Osteoblast (primary cell): ENCODE measurements at regions not wholly inside any gene's neighbourhood (a gene's known extent, or its start where the extent isn't known, plus 50 kb on each side); places are given as distances from the start of the nearest gene placed in this dataset.

Source experiments
- DNase-seq: peaks from one replicate; pipeline ENCODE4 v3.0.0; 2011; ENCODE audit warnings: low spot score, mixed read lengths; ENCODE audit not compliant: insufficient read length; ENCODE audit errors: missing footprints
- H2AFZ ChIP-seq: 2 replicates; pipeline ENCODE4 v1.6.0; 2011; ENCODE audit warnings: mild to moderate bottlenecking, low read length
- H3K27ac ChIP-seq: 2 replicates; pipeline ENCODE4 v1.5.1; 2011; ENCODE audit warnings: mild to moderate bottlenecking, low read depth, low read length, moderate library complexity
- H3K27me3 ChIP-seq: 2 replicates; pipeline ENCODE4 v1.6.0; 2012; ENCODE audit warnings: mild to moderate bottlenecking, control low read depth, inconsistent platforms, low read length, moderate library complexity; ENCODE audit not compliant: insufficient read depth
- H3K36me3 ChIP-seq: 2 replicates; pipeline ENCODE4 v1.5.1; 2011; ENCODE audit warnings: mild to moderate bottlenecking, low read length, control low read depth, moderate library complexity; ENCODE audit not compliant: insufficient read depth
- H3K4me1 ChIP-seq: 2 replicates; pipeline ENCODE4 v1.5.1; 2011; ENCODE audit warnings: mild to moderate bottlenecking, low read length, control low read depth, moderate library complexity; ENCODE audit not compliant: insufficient read depth
- H3K4me2 ChIP-seq: 2 replicates; pipeline ENCODE4 v1.6.0; 2011; ENCODE audit warnings: mild to moderate bottlenecking, low read length; ENCODE audit not compliant: insufficient read depth
- H3K4me3 ChIP-seq: fragments of 200-600 bp; sonication (generic); 3 replicates; pipeline ENCODE4 v1.5.1; 2012; ENCODE audit warnings: mild to moderate bottlenecking, low read length, inconsistent platforms; ENCODE audit not compliant: insufficient read depth
- H3K79me2 ChIP-seq: 2 replicates; pipeline ENCODE4 v1.6.0; 2012; ENCODE audit warnings: mild to moderate bottlenecking, low read length, control low read depth, inconsistent platforms; ENCODE audit not compliant: insufficient read depth
- H3K9me3 ChIP-seq: 2 replicates; pipeline ENCODE4 v1.5.1; 2011; ENCODE audit warnings: low read depth, low read length, control low read depth
- H4K20me1 ChIP-seq: 2 replicates; pipeline ENCODE4 v1.6.0; 2012; ENCODE audit warnings: mild to moderate bottlenecking, low read length, control low read depth; ENCODE audit not compliant: insufficient read depth
- TF ChIP-seq, protein P1 (sequence below): IDR thresholded peaks from 2 replicates; pipeline ENCODE4 v1.5.1; 2011; ENCODE audit warnings: mild to moderate bottlenecking, low read depth, low read length, moderate library complexity; ENCODE audit errors: extremely low read depth

DNA sequence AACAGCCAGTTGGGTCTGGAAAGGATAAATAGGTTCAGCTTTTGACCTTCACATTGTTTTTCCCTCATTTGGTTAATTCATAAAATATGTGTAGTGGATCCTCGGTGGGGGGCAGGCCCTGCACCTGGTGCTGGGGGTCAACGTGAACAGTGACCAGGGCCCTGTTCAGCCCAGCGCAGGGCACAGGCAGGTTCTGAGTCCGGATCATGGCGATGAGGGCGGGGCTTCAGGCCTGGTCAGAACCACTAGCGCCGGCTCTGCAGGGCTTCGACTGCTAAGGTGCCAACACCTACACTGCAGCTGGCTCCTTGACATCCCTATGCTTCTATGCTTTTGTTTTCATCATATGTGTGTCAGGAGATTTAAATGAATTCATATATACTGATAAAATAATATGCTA is 177.7 kb downstream of the CXCL12 start:
- Histone ChIP-seq H3K4me2 (no peak overlapping the region), H3K9me3 (no peaks in the 10 kb centered on the region), H3K27me3 (peaks cover 45% of the 10 kb centered on the region), H2AFZ (no peak overlapping the region), H3K4me3 (no peak overlapping the region), H3K4me1 (no peaks in the 10 kb centered on the region), H4K20me1 (no peaks in the 10 kb centered on the region), H3K36me3 (no peaks in the 10 kb centered on the region), H3K27ac (no peak overlapping the region), H3K79me2 (no peaks in the 10 kb centered on the region)
- DNase-seq: no peak
- TF ChIP-seq, protein P1, sequence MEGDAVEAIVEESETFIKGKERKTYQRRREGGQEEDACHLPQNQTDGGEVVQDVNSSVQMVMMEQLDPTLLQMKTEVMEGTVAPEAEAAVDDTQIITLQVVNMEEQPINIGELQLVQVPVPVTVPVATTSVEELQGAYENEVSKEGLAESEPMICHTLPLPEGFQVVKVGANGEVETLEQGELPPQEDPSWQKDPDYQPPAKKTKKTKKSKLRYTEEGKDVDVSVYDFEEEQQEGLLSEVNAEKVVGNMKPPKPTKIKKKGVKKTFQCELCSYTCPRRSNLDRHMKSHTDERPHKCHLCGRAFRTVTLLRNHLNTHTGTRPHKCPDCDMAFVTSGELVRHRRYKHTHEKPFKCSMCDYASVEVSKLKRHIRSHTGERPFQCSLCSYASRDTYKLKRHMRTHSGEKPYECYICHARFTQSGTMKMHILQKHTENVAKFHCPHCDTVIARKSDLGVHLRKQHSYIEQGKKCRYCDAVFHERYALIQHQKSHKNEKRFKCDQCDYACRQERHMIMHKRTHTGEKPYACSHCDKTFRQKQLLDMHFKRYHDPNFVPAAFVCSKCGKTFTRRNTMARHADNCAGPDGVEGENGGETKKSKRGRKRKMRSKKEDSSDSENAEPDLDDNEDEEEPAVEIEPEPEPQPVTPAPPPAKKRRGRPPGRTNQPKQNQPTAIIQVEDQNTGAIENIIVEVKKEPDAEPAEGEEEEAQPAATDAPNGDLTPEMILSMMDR: no peak

DNA sequence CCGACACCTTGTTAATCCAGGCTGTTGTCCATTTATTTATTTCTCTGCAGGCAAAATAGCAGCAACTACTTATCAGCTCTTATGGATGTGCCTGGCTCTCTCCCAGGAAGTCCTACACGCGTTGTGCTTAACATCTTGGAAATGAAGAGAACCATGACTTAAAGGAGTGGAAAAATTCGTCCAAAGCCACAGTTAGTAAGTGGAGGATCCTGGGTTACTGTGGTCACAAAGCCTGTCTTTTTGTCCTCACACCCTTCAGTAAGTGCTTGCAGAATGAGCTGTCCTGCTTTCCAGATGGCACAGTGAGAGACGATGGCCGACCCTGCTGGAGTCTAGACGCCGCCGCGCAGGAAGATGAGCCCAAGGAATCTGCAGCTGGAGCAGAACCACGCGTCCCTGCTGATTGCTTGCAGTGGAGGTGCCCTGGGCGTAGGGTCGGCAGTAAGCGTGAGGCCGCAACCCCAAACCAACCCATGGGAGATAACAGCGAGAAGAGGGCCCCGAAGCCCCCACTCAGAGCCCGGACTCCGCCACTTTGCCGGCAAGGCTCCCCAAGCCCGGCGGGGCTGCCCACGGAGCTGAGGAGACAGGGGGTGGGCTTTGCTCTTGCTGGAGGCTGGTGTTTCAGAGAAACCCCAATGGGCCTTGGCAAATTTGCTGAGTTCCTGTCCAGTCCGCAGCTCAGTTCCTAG is 178.6 kb downstream of the CXCL12 start:
- Histone ChIP-seq H3K79me2 (no peaks in the 10 kb centered on the region), H3K9me3 (no peaks in the 10 kb centered on the region), H3K36me3 (no peaks in the 10 kb centered on the region), H3K4me3 (no peak overlapping the region), H3K4me2 (no peak overlapping the region), H3K27me3 (peaks cover 48% of the 10 kb centered on the region), H3K27ac (no peak overlapping the region), H2AFZ (no peak overlapping the region), H4K20me1 (no peaks in the 10 kb centered on the region), H3K4me1 (no peaks in the 10 kb centered on the region)
- DNase-seq: no peak
- TF ChIP-seq, protein P1: no peak

DNA sequence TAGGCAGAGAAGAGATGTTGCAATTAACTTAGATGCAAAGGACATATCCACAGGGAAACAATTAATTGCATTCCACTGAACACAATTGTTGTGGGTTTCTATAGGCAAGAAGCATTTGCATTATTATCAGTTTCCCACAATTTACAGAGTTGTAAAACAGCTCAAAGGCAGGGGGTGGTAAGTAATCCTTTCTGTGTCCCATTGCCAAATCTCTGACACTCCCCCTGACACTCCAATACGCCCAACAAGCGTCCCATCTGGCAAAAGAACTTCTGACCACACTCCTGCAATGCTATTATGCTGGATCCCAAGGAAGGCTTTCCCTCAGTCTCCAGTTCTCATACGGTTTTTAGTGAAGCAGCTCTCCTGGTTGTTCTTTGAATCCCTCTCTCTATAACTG is 179.8 kb downstream of the CXCL12 start:
- no peak for DNase-seq
- Histone ChIP-seq H3K4me1 (no peaks in the 10 kb centered on the region), H4K20me1 (no peaks in the 10 kb centered on the region)

DNA sequence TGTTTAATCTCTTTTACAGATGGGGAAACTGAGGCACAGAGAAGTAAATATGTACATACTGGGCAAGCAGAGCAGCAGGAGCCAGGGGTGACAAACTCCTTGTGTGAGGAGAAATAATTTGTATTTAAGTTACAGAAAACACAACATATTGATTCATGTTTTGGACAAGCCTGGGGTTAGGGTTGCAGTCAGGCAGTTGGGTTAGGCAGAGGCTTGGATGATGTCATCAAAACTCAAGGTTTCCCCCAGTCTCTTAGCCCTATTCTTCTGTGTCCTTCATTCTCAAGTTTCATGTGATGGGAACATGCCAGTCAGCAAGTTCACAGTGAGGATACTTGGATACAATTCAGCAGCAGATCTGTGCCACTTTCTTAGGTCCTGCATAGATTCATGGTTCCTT is 181.4 kb downstream of the CXCL12 start:
- H3K36me3 ChIP-seq: no peaks in the 10 kb centered on the region
- TF ChIP-seq, protein P1: no peak
- no peak overlapping the region for H2AFZ ChIP-seq
- H3K27me3 ChIP-seq: peaks cover 64% of the 10 kb centered on the region
- H3K27ac ChIP-seq: no peak overlapping the region
- no peak overlapping the region for H3K4me3 ChIP-seq
- no peaks in the 10 kb centered on the region for H3K9me3 ChIP-seq
- no peaks in the 10 kb centered on the region for H3K79me2 ChIP-seq
- no peak overlapping the region for H3K4me2 ChIP-seq
- DNase-seq: no peak
- H4K20me1 ChIP-seq: no peaks in the 10 kb centered on the region
- H3K4me1 ChIP-seq: no peaks in the 10 kb centered on the region

More for the DNA sequence above, 179.8 kb downstream of the CXCL12 start:
- Histone ChIP-seq H3K27me3 (peaks cover 53% of the 10 kb centered on the region), H2AFZ (no peak overlapping the region), H3K9me3 (no peaks in the 10 kb centered on the region), H3K36me3 (no peaks in the 10 kb centered on the region), H3K4me2 (no peak overlapping the region), H3K27ac (no peak overlapping the region), H3K4me3 (no peak overlapping the region), H3K79me2 (no peaks in the 10 kb centered on the region)
- TF ChIP-seq, protein P1: no peak
